ENCODE measurements at regions not wholly inside any gene's neighbourhood (a gene's known extent, or its start where the extent isn't known, plus 50 kb on each side); places are given as distances from the start of the nearest gene placed in this dataset.
"Not testable (repeated sequence)": the region's sequence is repeated elsewhere in the genome, so short reads cannot be mapped to it uniquely, and the experiment has no call there.

GRCh38 chr7:108652886-108653285 is 83.2 kb downstream of the DNAJB9 start:
- Histone ChIP-seq H3K4me3 (no peak overlapping the region), H3K27ac (no peak overlapping the region), H3K36me3 (no peaks in the 10 kb centered on the region), H3K27me3 (no peaks in the 10 kb centered on the region), H3K4me1 (no peaks in the 10 kb centered on the region), H3K9me3 (no peaks in the 10 kb centered on the region)
- intact Hi-C loops (cut with DNase I; ENCODE audit: low total_unique reads), result no loop called here
- TF ChIP-seq CTCF (IDR thresholded peaks at IDR 0.05) (no peak), POLR2A (IDR thresholded peaks at IDR 0.05) (no peak)
- DNase-seq, result no peak

- intact Hi-C loops (cut with DNase I; ENCODE audit: low total_unique reads), result no loop called here
- Histone ChIP-seq H3K27ac (no peak overlapping the region), H3K4me3 (no peak overlapping the region), H3K27me3 (no peaks in the 10 kb centered on the region), H3K9me3 (no peaks in the 10 kb centered on the region), H3K36me3 (no peaks in the 10 kb centered on the region), H3K4me1 (no peaks in the 10 kb centered on the region)
- no peak for DNase-seq
- TF ChIP-seq POLR2A (IDR thresholded peaks at IDR 0.05), result no peak
Observed at GRCh38 chr7:108653526-108653925, 83.9 kb downstream of the DNAJB9 start.

GRCh38 chr7:108657140-108657726 is 87.6 kb downstream of the DNAJB9 start:
- H3K9me3 ChIP-seq; intact Hi-C loops (cut with DNase I; ENCODE audit: low total_unique reads); H3K27ac ChIP-seq: not testable (repeated sequence)

GRCh38 chr7:108659261-108659660 is 89.6 kb downstream of the DNAJB9 start:
- no peaks in the 10 kb centered on the region for H3K9me3 ChIP-seq
- no peaks in the 10 kb centered on the region for H3K27me3 ChIP-seq
- DNase-seq, result no peak
- intact Hi-C loops (cut with DNase I; ENCODE audit: low total_unique reads), result no loop called here
- no peaks in the 10 kb centered on the region for H3K36me3 ChIP-seq
- H3K4me3 ChIP-seq, result no peak overlapping the region
- no peak for TF ChIP-seq POLR2A (IDR thresholded peaks at IDR 0.05)
- no peak for TF ChIP-seq CTCF (IDR thresholded peaks at IDR 0.05)
- no peaks in the 10 kb centered on the region for H3K4me1 ChIP-seq
- H3K27ac ChIP-seq, result no peak overlapping the region

More at GRCh38 chr7:108657140-108657726, 87.6 kb downstream of the DNAJB9 start:
- H3K36me3 ChIP-seq, H3K4me3 ChIP-seq, H3K27me3 ChIP-seq, H3K4me1 ChIP-seq, DNase-seq: not testable (repeated sequence)

GRCh38 chr7:108659867-108660266 is 90.2 kb downstream of the DNAJB9 start:
- TF ChIP-seq POLR2A (IDR thresholded peaks at IDR 0.05) (no peak), CTCF (IDR thresholded peaks at IDR 0.05) (no peak)
- Histone ChIP-seq H3K27me3 (no peaks in the 10 kb centered on the region), H3K27ac (no peak overlapping the region), H3K4me3 (no peak overlapping the region), H3K36me3 (no peaks in the 10 kb centered on the region), H3K4me1 (no peaks in the 10 kb centered on the region), H3K9me3 (no peaks in the 10 kb centered on the region)
- intact Hi-C loops (cut with DNase I; ENCODE audit: low total_unique reads), result no loop called here
- no peak for DNase-seq

- intact Hi-C loops (cut with DNase I; ENCODE audit: low total_unique reads), result no loop called here
- Histone ChIP-seq H3K4me3 (no peak overlapping the region), H3K4me1 (no peaks in the 10 kb centered on the region), H3K36me3 (no peaks in the 10 kb centered on the region), H3K9me3 (no peaks in the 10 kb centered on the region), H3K27ac (no peak overlapping the region), H3K27me3 (no peaks in the 10 kb centered on the region)
- TF ChIP-seq POLR2A (IDR thresholded peaks at IDR 0.05), result no peak
- TF ChIP-seq CTCF (IDR thresholded peaks at IDR 0.05), result no peak
- DNase-seq, result no peak
Observed at GRCh38 chr7:108660465-108660864, 90.8 kb downstream of the DNAJB9 start.

Data from uterus (tissue), 3 donors.